IMR-90 (cell line): ENCODE measurements at regions not wholly inside any gene's neighbourhood (a gene's known extent, or its start where the extent isn't known, plus 50 kb on each side); places are given as distances from the start of the nearest gene placed in this dataset.

ENCODE experiments used
- ATAC-seq: fragments of 200-7000 bp; cut with Tn5 transposase; 2 replicates; pipeline ENCODE4 v1.9.1; 2020; ENCODE audit warnings: low read depth, mild to moderate bottlenecking, moderate library complexity
- BruUV-seq: library from RNA; stranded (reverse); fragments of 400-500 nt; replicated peaks from 2 replicates; lab custom pipeline; 2021; lab: Mats Ljungman, UMichigan
- CTCF ChIA-PET: fragments of 300-600 bp; formaldehyde crosslinking; extraction: SDS; loops from one replicate; lab custom pipeline; 2021; ENCODE audit warnings: antibody characterized with exemption; lab: Yijun Ruan, JAX
- POLR2A ChIA-PET: fragments of 300-600 bp; sonication (Branson Sonifier 250); formaldehyde crosslinking; loops from one replicate; lab custom pipeline; 2022; ENCODE audit warnings: antibody characterized with exemption; ENCODE audit not compliant: unreplicated experiment; lab: Charles Lee
- DNase-seq: peaks from one replicate; pipeline ENCODE4 v3.0.0; 2013
- H2AFZ ChIP-seq: replicated peaks from 2 replicates; pipeline ENCODE3; 2013; ENCODE audit warnings: low read length, mild to moderate bottlenecking; ENCODE audit not compliant: poor library complexity
- H2AK5ac ChIP-seq: 2 replicates; pipeline ENCODE4 v1.6.1; 2013; ENCODE audit warnings: low read depth, low read length, inconsistent platforms
- H2AK9ac ChIP-seq: replicated peaks from 2 replicates; pipeline ENCODE3; 2013; ENCODE audit warnings: mild to moderate bottlenecking, low read depth, low read length, moderate library complexity; ENCODE audit not compliant: poor library complexity
- H2BK120ac ChIP-seq: 2 replicates; pipeline ENCODE4 v1.6.1; 2013; ENCODE audit warnings: low read depth, low read length, inconsistent platforms
- H2BK15ac ChIP-seq: 3 replicates; pipeline ENCODE4 v1.6.1; 2013; ENCODE audit warnings: low read depth, low read length, inconsistent platforms
- H2BK20ac ChIP-seq: 2 replicates; pipeline ENCODE4 v1.6.1; 2013; ENCODE audit warnings: low read depth, mild to moderate bottlenecking, inconsistent platforms, low read length, moderate library complexity
- H2BK5ac ChIP-seq: 2 replicates; pipeline ENCODE4 v1.6.1; 2013; ENCODE audit warnings: mild to moderate bottlenecking, low read depth, low read length, inconsistent platforms; ENCODE audit not compliant: poor library complexity, severe bottlenecking
- H3K14ac ChIP-seq: replicated peaks from 2 replicates; pipeline ENCODE4 v1.6.1; 2013; ENCODE audit warnings: low read depth, low read length, inconsistent platforms
- H3K18ac ChIP-seq: 2 replicates; pipeline ENCODE4 v1.6.1; 2013; ENCODE audit warnings: low read depth, low read length, control low read depth
- H3K23ac ChIP-seq: 2 replicates; pipeline ENCODE4 v1.6.1; 2013; ENCODE audit warnings: low read depth, low read length, inconsistent platforms
- H3K27ac ChIP-seq: 2 replicates; pipeline ENCODE4 v1.5.1; 2013; ENCODE audit warnings: mild to moderate bottlenecking, control low read depth, low read length; ENCODE audit not compliant: insufficient read depth
- H3K27me3 ChIP-seq: 2 replicates; pipeline ENCODE4 v1.6.1; 2013; ENCODE audit warnings: low read length; ENCODE audit not compliant: control insufficient read depth, insufficient read depth
- H3K36me3 ChIP-seq: 2 replicates; pipeline ENCODE4 v1.6.1; 2013; ENCODE audit warnings: low read length, mixed read lengths; ENCODE audit not compliant: control insufficient read depth, insufficient read depth
- H3K4ac ChIP-seq: 2 replicates; pipeline ENCODE4 v1.6.1; 2013; ENCODE audit warnings: low read depth, low read length, inconsistent platforms
- H3K4me1 ChIP-seq: 2 replicates; pipeline ENCODE4 v1.6.1; 2013; ENCODE audit warnings: low read length, mixed read lengths; ENCODE audit not compliant: control insufficient read depth, insufficient read depth
- H3K4me2 ChIP-seq: 2 replicates; pipeline ENCODE4 v1.6.1; 2013; ENCODE audit warnings: low read depth, mild to moderate bottlenecking, control low read depth, low read length, moderate library complexity
- H3K4me3 ChIP-seq: 2 replicates; pipeline ENCODE4 v1.5.1; 2013; ENCODE audit warnings: low read depth, mild to moderate bottlenecking, control low read depth, low read length, moderate library complexity; ENCODE audit not compliant: insufficient read depth
- H3K56ac ChIP-seq: 2 replicates; pipeline ENCODE4 v1.6.1; 2013; ENCODE audit warnings: low read length, inconsistent platforms; ENCODE audit not compliant: insufficient read depth; ENCODE audit errors: extremely low read depth
- H3K79me1 ChIP-seq, 2 experiments: 2 replicates each; pipeline ENCODE4 v1.6.1; 2013; ENCODE audit warnings: low read length in 2 of 2, inconsistent platforms in 1 of 2, low read depth in 1 of 2
- H3K9ac ChIP-seq: 2 replicates; pipeline ENCODE4 v1.6.1; 2013; ENCODE audit warnings: low read depth, low read length, control low read depth
- H3K9me1 ChIP-seq: 2 replicates; pipeline ENCODE4 v1.6.1; 2013; ENCODE audit warnings: low read length, inconsistent platforms; ENCODE audit not compliant: insufficient read depth
- H3K9me3 ChIP-seq: 2 replicates; pipeline ENCODE4 v1.6.1; 2013; ENCODE audit warnings: low read length; ENCODE audit not compliant: control insufficient read depth, insufficient read depth
- H4K20me1 ChIP-seq: 2 replicates; pipeline ENCODE4 v1.6.1; 2013; ENCODE audit warnings: low read length, inconsistent platforms; ENCODE audit not compliant: insufficient read depth
- H4K5ac ChIP-seq: 2 replicates; pipeline ENCODE4 v1.6.1; 2013; ENCODE audit warnings: mild to moderate bottlenecking, low read depth, low read length, control low read depth
- H4K8ac ChIP-seq, 2 experiments: 2 replicates each; pipeline ENCODE4 v1.6.1; 2013; ENCODE audit warnings: low read depth in 2 of 2, low read length in 2 of 2, control low read depth in 1 of 2, inconsistent platforms in 1 of 2
- H4K91ac ChIP-seq: 2 replicates; pipeline ENCODE4 v1.6.1; 2013; ENCODE audit warnings: low read depth, low read length, inconsistent platforms; ENCODE audit not compliant: insufficient read depth
- CEBPB ChIP-seq: IDR thresholded peaks from 2 replicates; pipeline ENCODE4 v1.6.1; 2012; ENCODE audit warnings: low read depth, low read length, improper control_type of control experiment
- CTCF ChIP-seq: conservative IDR thresholded peaks from 2 replicates; pipeline ENCODE4 v1.5.1; 2012; ENCODE audit warnings: mild to moderate bottlenecking, low read depth, low read length, improper control_type of control experiment
- ELK1 ChIP-seq: fragments of 150-350 bp; IDR thresholded peaks from 2 replicates; pipeline ENCODE4 v1.6.1; 2016; ENCODE audit warnings: low read depth, mild to moderate bottlenecking, low read length, moderate library complexity, borderline replicate concordance
- FOS ChIP-seq: fragments of 150-350 bp; IDR thresholded peaks from 2 replicates; pipeline ENCODE4 v1.6.1; 2016; ENCODE audit warnings: low read depth, low read length
- MAFK ChIP-seq: IDR thresholded peaks from 2 replicates; pipeline ENCODE4 v1.6.1; 2012; ENCODE audit warnings: low read depth, low read length, improper control_type of control experiment
- MAZ ChIP-seq: IDR thresholded peaks from 2 replicates; pipeline ENCODE4 v1.6.1; 2012; ENCODE audit warnings: low read depth, mild to moderate bottlenecking, low read length, improper control_type of control experiment, moderate library complexity, borderline replicate concordance
- MXI1 ChIP-seq: IDR thresholded peaks from 2 replicates; pipeline ENCODE4 v1.6.1; 2012; ENCODE audit warnings: low read depth, mild to moderate bottlenecking, low read length, moderate library complexity, borderline replicate concordance
- NFE2L2 ChIP-seq: fragments of 150-350 bp; IDR thresholded peaks from 2 replicates; pipeline ENCODE4 v1.6.1; 2016; ENCODE audit warnings: low read depth, mild to moderate bottlenecking, low read length
- POLR2A ChIP-seq: IDR thresholded peaks from 2 replicates; pipeline ENCODE4 v1.6.1; 2012; ENCODE audit warnings: mild to moderate bottlenecking, low read depth, low read length
- RAD21 ChIP-seq: IDR thresholded peaks from 2 replicates; pipeline ENCODE4 v1.6.1; 2012; ENCODE audit warnings: low read length, improper control_type of control experiment
- RCOR1 ChIP-seq: IDR thresholded peaks from 2 replicates; pipeline ENCODE4 v1.6.1; 2012; ENCODE audit warnings: mild to moderate bottlenecking, low read length, improper control_type of control experiment; ENCODE audit not compliant: insufficient replicate concordance
- RFX5 ChIP-seq: IDR thresholded peaks from 2 replicates; pipeline ENCODE4 v1.8.0; 2012; ENCODE audit warnings: low read depth, mild to moderate bottlenecking, low read length, moderate library complexity
- SMC3 ChIP-seq: fragments of 150-350 bp; IDR thresholded peaks from 2 replicates; pipeline ENCODE4 v1.6.1; 2016; ENCODE audit warnings: low read depth, mild to moderate bottlenecking, antibody characterized with exemption, low read length, moderate library complexity
- USF2 ChIP-seq: fragments of 150-350 bp; IDR thresholded peaks from 2 replicates; pipeline ENCODE4 v1.6.1; 2017; ENCODE audit warnings: mild to moderate bottlenecking, antibody characterized with exemption, low read length, low read depth
- dilution Hi-C: fragments of 300-500 bp; cut with HindIII; formaldehyde crosslinking; loops from one replicate; pipeline ENCODE4 v1.14.3; 2018; ENCODE audit warnings: low sequenced_read_pairs; ENCODE audit not compliant: unreplicated experiment
- in situ Hi-C: fragments of 300-500 bp; cut with MboI; formaldehyde crosslinking; loops from 3 replicates; pipeline ENCODE4 v1.14.3; 2019; ENCODE audit warnings: low sequenced_read_pairs, inconsistent platforms, mixed read lengths
- intact Hi-C: fragments of 100-400 bp; cut with micrococcal nuclease; formaldehyde crosslinking; loops from 2 replicates; pipeline ENCODE4 v1.10.0; 2022

- dilution Hi-C loops: no loop called here
These were observed 102.4 kb downstream of the PRDM13 start for GRCh38 chr6:99709062-99709461.

More at GRCh38 chr6:99709062-99709461, 102.4 kb downstream of the PRDM13 start:
- Histone ChIP-seq H2BK15ac (no peak overlapping the region), H2BK20ac (no peak overlapping the region), H2BK5ac (no peak overlapping the region), H4K91ac (no peak overlapping the region), H4K8ac (no peak overlapping the region), H2AFZ (no peak overlapping the region), H3K4me2 (no peak overlapping the region), H3K4me3 (no peak overlapping the region), H3K79me1 (no peaks in the 10 kb centered on the region), H3K18ac (no peak overlapping the region), H3K56ac (no peak overlapping the region), H4K5ac (no peak overlapping the region), H3K27me3 (no peaks in the 10 kb centered on the region), H2BK120ac (no peak overlapping the region), H2AK9ac (no peak overlapping the region), H2AK5ac (no peak overlapping the region), H3K4ac (no peak overlapping the region), H3K36me3 (no peaks in the 10 kb centered on the region), H3K23ac (no peak overlapping the region), H3K4me1 (no peaks in the 10 kb centered on the region), H4K20me1 (no peaks in the 10 kb centered on the region), H3K27ac (no peak overlapping the region), H3K9me3 (no peaks in the 10 kb centered on the region), H3K9me1 (no peaks in the 10 kb centered on the region), H3K9ac (no peak overlapping the region), H3K14ac (no peak overlapping the region)
- BruUV-seq: no TSS peak
- ChIA-PET CTCF (no interaction called here), POLR2A (no interaction called here)
- intact Hi-C loops (no loop called here), in situ Hi-C loops (no loop called here)
- TF ChIP-seq CTCF (no peak), RFX5 (no peak), MAFK (no peak), ELK1 (no peak), RCOR1 (no peak), FOS (no peak), MXI1 (no peak), NFE2L2 (no peak), POLR2A (no peak), RAD21 (no peak), CEBPB (no peak), USF2 (no peak), SMC3 (no peak), MAZ (no peak)
- ATAC-seq: no peak
- DNase-seq: no peak
